GM19351 (cell line): ENCODE measurements at regions not wholly inside any gene's neighbourhood (a gene's known extent, or its start where the extent isn't known, plus 50 kb on each side); places are given as distances from the start of the nearest gene placed in this dataset.
"Not testable (repeated sequence)": the region's sequence is repeated elsewhere in the genome, so short reads cannot be mapped to it uniquely, and the experiment has no call there.

Experiments
- ATAC-seq: cut with Tn5 transposase; IDR thresholded peaks from one replicate; pipeline ENCODE4 v1.9.1; 2021; ENCODE audit warnings: mild to moderate bottlenecking, moderate library complexity; ENCODE audit not compliant: unreplicated experiment

- ATAC-seq = no peak
Observed at GRCh38 chr12:68422956-68423574, 90.9 kb upstream of the MDM1 start.

GRCh38 chr12:68425998-68426397 lies 93.8 kb upstream of the MDM1 start:
- no peak for ATAC-seq

- no peak for ATAC-seq
Observed at GRCh38 chr12:68428211-68428610, 96.0 kb upstream of the MDM1 start.

- no peak for ATAC-seq
Observed at GRCh38 chr12:68428724-68429501, 96.8 kb upstream of the MDM1 start.

GRCh38 chr12:68429696-68430095 lies 97.5 kb upstream of the MDM1 start:
- no peak for ATAC-seq

- no peak for ATAC-seq
Observed at GRCh38 chr12:68431786-68432185, 99.6 kb upstream of the MDM1 start.

- no peak for ATAC-seq
Observed at GRCh38 chr12:68432622-68433021, 100.5 kb upstream of the MDM1 start.

- ATAC-seq = no peak
Observed at GRCh38 chr12:68434391-68435298, 102.5 kb upstream of the MDM1 start.

GRCh38 chr12:68435299-68435637 lies 103.1 kb upstream of the MDM1 start:
- no peak for ATAC-seq

GRCh38 chr12:68435816-68436215 lies 103.7 kb upstream of the MDM1 start:
- no peak for ATAC-seq

- ATAC-seq = no peak
Observed at GRCh38 chr12:68438601-68439000, 106.4 kb upstream of the MDM1 start.

- ATAC-seq = no peak
Observed at GRCh38 chr12:68439368-68440045, 107.3 kb upstream of the MDM1 start.

- ATAC-seq = no peak
Observed at GRCh38 chr12:68440068-68440581, 108.0 kb upstream of the MDM1 start.

- ATAC-seq = no peak
Observed at GRCh38 chr12:68441167-68441566, 109.0 kb upstream of the MDM1 start.

- ATAC-seq = not testable (repeated sequence)
Observed at GRCh38 chr12:68442353-68442972, 110.3 kb upstream of the MDM1 start.

GRCh38 chr12:68443695-68444094 lies 111.5 kb upstream of the MDM1 start:
- ATAC-seq = not testable (repeated sequence)

GRCh38 chr12:68445824-68446223 lies 113.7 kb upstream of the MDM1 start:
- no peak for ATAC-seq

GRCh38 chr12:68446384-68446783 lies 114.2 kb upstream of the MDM1 start:
- no peak for ATAC-seq

GRCh38 chr12:68446901-68447796 lies 115.0 kb upstream of the MDM1 start:
- ATAC-seq = no peak
